GM19328 (cell line): ENCODE measurements at regions not wholly inside any gene's neighbourhood (a gene's known extent, or its start where the extent isn't known, plus 50 kb on each side); places are given as distances from the start of the nearest gene placed in this dataset.
A peak's percentile ranks its signal among the peaks of the same experiment; 100 is the strongest.

ENCODE experiments used
- ATAC-seq: cut with Tn5 transposase; IDR thresholded peaks from one replicate; pipeline ENCODE4 v1.9.1; 2021; ENCODE audit warnings: mild to moderate bottlenecking, moderate library complexity; ENCODE audit not compliant: unreplicated experiment

DNA sequence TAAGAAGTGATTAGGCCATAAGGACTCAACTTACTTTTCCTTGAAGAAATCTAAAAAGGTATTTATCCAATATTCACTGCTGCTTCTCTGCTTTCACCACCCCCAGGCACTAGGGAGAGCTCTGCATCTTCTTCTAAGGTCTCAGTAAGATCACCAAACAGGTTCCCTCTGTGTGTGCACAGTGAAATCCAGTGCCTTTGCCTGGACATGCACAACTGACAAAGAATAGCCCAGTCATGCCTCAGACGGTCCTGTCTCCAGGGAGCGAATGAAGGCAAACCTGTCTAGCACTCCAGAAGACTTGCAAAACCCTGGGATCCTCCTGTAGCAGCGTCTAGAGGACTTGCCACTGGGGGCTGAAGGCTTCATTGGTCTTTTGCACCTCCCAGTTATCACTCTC lies 344.5 kb upstream of the LRATD1 start:
- no peak for ATAC-seq

DNA sequence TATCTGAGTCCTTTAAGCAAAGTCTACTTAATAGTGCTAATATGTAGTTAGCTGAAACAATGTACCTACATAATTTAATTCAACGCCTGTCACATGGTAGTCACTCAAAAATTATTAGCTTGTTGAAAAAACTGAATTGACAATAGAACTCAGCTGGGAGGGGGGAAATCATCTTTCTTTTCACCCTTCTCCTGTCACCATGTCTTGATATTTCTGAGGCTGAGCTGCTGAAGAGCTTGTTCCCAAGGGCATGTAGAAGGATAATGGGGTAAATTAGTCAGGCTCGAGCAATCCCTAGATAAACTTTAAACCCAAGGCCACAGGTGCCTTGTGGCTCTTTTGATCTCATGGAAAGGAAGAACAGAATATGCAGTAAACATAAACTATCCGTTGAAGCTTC lies 339.6 kb upstream of the LRATD1 start:
- ATAC-seq: no peak

DNA sequence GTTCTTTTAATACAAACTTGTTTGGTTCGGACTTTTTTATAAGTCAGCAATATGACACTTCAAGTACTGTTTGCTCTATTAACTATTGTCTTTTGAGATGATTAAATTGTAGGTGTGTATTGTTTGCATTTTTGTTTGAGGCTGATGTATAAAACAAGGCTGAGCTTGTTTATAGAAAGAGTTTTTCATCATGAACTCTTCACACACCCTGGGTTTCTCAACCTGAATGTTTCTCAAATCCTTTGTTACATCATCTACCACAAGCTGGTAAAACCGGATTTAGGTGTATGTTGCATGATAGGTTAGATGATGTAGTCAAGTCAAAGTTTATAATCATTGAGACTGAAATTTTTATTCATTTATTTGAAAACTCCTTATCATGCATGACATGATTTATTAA lies 335.2 kb upstream of the LRATD1 start:
- no peak for ATAC-seq

DNA sequence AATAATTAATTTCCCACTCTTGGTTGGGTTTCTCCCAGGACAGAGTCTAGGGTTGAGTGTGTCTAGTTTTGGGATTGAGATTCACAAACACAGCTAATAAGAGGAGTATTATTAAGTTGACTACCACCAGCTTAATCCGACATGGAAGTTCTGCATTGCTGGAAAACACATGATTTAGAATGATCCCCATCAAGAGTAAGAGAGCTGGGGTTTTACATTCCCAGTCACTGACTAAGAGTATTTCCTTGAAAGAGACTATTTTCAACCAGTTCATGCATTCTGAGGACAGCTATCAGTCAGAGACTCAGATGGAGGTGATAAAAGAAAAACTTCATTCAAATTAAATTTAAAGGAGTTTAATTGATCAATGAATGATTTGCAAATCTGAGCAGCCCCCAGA lies 334.6 kb upstream of the LRATD1 start:
- ATAC-seq: no peak

DNA sequence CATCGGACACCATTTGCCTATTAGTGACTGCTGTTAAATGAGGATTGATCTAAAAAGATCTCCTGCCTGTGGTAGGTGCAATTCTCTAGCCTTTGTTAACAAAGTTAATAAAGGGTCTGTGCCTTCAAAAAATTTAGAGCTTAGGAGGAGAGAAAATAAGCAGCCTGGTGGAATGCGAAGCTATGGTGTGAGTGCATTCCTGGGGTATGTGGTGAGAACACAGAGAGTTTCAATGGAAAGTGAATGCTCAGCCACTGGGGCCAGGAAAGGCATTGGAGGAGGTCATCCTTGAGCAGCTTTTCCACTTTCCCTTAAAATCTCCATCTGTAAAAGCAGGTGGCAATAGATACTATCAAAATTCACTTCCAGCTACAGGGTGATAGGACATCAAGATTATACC lies 331.2 kb upstream of the LRATD1 start:
- ATAC-seq: no peak

DNA sequence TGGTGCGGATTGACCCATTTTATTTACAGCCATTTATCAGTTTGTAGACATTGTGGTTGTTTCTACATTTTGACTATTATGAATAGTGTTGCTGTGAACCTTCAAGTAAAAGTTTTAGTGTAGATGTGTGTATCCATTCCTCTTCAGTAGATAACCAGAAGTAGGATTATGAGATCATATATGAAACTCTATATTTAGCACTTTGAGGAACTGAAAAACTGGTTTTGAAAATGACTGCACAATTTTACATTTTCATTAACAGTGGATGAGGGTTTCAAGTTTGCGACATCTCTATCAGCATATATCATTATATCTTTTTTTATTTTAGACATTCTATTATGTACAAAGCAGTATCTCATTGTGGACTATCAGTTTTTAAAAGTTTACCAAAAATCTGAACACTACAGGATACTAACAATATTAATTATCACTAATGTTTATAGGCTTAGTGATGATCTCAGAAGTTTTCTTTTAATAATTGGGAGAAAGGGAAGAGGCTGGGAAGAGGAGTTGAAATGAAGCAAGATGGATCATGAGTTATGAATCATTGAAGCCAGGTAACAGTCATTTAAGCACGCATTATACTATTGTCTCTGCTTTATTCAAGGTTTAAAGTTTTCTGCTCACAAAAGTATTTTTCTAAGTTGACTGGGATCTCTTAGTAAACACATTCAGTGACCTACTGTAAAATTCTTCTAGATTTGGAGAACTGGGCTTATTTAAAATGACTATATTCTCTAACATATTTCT lies 329.0 kb upstream of the LRATD1 start:
- peak; percentile 82 for ATAC-seq

DNA sequence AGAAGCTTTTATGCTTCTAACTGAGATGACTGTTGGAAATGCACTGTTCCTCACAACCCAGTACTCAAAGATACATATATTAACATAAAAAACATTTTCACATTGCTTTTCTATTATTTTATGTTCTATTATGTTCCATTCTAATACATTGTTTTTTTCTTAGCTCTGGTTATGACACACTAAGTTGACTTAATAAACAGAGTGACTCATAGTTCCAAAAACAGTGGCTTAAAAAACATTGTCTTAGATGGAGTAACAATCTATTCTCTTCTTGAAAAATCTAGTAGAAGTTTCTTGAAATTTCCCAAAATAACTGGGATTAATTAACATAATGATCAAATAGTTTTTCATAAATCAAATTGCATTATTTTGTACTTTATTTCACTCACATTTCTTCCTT lies 328.2 kb upstream of the LRATD1 start:
- ATAC-seq: no peak

DNA sequence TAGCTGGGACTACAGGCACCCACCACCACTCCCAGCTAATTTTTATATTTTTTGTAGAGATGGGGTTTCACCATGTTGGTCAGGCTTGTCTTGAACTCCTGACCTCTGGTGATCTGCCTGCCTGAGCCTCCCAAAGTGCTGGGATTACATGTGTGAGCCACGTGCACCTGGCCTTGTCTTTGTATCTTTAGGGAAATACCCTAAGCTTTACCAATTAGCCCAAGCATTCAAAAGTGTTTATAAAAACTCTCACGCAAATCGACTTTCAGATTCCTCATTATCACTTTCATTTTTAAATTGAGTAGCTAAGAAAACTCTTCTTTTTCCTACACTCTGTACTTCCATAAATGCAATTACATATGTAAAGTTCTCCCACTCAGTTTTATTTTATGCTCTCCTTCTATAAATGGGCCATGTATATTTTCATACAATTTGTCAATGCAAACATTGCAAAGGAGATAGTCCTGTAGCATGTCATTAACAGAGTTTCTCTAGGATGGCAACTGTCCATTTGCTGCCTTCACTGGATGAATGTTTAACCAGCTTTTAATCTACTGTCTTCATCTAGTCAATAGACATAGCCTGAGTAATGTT lies 326.2 kb upstream of the LRATD1 start:
- peak; percentile 55 for ATAC-seq

DNA sequence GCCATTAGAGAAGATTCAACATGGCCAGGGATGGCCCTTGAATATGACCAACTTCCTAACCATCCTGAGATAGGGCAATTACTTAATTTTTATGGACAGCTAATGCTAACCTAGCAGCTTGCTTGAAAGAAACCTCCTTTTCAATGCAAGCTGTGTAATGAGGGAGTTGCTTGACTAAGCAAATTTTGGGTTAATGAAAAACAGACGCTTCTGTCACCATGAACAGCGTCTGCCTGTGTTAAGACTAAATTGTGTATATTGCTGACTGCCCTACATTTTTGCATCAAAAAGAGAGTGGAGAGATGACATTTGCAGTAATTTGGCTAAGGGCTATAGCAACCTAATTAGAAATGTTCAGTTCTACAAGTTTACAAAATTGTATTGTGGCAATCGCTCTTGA lies 319.2 kb upstream of the LRATD1 start:
- no peak for ATAC-seq

DNA sequence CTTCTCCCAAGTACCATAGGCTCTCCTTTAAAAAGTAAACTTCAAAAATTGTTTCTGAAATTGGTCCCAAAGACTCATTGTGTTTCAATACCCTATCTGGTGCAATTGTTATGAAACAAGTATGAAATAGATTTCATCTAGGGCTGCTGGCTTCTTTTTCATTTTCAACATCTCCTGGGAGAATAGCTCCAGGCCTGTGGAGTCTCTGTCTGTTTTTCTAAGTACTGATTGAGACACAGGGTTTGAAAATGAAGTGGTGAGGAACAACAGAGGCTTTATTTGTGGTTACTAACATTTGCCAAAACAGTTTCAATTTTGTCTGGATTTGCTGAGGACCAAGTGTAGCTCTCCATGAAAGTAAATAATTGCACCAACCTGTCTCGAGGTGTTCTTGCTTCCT lies 315.9 kb upstream of the LRATD1 start:
- no peak for ATAC-seq

DNA sequence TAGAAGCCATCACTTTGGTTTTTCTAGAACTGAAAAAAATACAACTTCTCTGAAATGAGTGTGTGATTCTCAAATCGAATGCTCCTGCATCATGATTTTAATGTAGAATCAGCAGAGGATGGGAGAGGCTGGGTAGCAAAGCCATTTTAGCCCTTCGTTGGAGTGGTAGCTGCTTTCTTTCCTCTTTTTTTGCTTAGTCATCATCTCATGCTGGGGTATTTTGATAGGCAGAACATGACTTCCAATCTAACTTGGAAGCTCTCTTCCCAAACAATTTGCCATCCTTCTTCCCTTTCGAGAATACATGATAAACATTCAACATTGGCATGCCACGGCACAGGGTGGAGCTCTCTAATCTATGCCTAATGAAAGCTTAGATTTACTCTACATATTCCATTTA lies 311.2 kb upstream of the LRATD1 start:
- no peak for ATAC-seq

DNA sequence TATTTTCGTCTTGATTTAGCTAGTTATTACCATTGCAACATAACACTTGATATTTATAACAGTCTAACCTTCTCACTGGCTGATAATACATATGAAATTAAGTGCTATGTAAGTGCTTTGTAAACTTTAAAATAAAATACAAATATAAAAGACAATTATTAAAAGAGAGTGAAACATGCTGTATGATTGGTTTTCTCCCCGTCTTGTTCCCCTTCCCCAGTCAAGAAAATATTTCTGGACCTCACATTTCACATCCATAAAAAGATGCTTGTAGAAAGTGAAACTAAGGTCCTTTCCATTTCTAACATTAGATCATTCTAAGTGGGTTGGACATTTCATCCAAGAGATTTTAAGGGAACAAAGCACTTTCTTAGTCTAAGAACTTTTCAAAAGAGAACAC lies 310.2 kb upstream of the LRATD1 start:
- no peak for ATAC-seq

DNA sequence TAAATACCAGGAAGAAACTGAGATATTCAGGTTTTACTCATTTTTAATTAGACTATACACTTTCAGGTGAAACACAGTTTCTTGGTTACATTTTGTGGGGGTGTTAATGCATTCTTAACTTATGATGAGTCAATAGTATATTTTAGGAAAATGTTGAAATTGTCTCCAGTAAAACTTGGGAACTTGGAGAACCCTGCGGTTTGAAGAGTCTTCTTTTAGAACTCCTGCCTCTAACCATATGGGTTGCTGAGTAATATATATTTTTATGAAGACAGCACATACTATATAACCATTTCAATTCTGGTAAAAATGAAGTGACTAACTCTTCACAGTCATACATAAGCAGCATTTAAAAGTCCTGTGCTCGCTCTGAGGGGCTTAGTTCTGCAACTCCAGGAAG lies 308.2 kb upstream of the LRATD1 start:
- ATAC-seq: no peak

DNA sequence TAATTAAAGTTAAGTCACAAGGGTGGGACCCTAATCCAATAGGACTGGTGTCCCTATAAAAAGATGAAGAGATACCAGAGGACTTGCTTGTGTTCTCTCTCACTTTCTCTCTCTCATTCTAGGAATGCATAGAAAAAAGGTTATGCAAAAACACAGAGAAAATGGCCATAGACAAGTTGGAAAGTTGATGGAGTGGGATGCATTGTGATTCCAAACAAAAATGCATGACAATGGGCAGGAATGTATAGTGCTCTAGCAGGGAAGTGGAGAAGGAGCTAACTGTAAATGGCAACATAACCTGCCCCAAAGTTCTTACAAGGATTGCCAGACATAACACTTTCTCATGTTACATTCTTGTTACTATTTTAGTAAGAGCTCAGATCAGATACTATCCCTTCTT lies 301.6 kb upstream of the LRATD1 start:
- no peak for ATAC-seq

DNA sequence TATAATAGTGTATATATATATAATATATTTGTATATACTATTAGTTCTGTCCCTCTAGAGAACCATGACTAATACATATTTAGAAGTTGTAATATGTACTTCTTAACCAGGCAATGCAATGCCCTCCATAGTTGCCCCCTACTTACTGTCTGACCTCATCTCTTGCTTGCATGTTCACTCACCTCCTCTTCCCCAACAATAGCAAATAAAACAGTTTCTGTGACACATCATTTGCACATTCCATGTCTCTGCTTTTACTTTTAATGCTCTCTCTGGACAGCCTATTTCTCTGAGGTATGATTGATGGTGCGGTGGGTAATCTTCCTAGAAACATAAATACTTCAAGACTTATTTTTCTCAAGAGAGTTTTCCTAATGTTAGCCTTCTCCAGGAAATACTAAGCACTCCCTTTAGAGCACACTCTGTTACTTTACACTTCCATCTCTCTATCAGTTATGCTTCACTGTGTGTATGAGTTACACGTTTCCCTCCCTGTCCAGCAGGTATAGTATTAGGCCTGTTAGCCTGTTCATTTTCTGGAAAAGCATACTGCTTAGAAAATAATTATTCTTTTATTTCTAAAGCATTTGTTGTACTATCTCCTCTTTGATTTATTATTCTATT lies 295.6 kb upstream of the LRATD1 start:
- ATAC-seq: no peak

DNA sequence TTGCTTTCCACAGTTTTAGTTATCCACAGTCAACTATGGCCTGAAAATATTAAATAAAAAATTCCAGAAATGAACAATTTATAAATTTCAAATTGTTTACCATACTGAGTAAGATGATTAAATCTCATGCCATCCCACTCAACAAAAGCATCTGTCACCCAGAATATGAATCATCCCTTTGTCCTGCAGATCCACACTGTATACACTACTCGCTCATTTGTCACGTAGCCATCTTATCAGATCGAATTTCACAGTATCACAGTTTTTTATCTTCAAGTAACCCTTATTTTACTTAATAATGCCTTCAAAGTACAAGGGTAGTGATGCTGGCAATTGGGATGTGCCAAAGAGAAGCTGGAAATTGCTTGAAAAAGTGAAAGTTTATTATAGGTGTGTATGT lies 291.8 kb upstream of the LRATD1 start:
- no peak for ATAC-seq

DNA sequence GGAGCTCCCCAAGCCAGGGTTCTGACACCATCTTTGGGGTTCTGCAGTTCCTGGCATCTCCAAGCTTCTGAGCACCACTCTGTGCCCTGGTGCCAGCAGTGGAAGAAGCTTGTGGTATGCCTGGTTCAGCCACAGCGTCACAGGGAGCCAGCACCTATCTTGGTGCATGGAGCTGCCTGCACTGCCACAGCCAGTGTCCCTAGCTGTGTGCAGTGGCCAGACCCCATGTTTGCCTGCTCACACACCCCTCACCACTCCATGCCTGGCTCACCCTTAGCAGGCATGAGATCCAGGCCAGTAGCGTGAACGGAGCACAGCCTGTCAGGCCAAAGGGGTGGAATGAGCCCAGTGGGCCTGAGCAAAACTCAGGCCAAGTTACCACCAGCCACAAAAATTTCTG lies 290.2 kb upstream of the LRATD1 start:
- ATAC-seq: no peak

DNA sequence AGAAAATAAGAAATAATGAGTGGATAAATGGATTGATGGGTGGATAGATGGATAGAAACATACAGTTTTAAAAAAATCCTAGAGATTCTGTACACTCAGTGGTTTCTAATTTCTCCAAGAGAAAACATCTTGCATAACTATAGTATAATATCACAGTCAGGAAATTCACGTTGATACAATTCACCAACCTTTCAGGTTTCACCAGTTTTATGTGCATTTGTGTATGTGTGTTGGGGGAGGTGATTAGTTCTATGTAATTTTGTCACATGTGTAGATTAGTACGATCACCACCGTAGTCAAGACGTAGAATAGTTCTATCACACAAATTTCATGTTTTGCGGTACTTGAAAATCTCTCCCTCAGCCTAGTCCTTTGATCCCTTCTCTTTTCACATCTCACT lies 288.2 kb upstream of the LRATD1 start:
- ATAC-seq: no peak

DNA sequence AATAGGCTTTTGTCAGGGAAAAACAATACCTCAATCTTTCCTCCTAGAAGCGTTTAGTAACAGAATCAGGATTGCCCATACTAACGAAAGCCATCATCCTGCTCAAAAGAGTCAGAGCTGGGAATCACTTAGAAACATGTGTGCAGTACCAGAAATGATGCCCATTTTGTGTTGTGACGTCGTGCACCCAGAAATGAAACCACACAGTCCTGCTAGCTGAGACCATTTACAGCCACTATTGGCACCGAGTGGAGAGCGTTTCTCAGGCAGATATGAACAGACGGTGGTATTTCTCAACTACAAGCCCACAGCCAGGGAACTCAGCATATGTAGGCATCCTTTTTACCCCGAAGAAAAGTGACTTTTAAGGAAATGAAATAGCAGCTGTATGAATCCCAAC lies 284.3 kb upstream of the LRATD1 start:
- ATAC-seq: no peak

DNA sequence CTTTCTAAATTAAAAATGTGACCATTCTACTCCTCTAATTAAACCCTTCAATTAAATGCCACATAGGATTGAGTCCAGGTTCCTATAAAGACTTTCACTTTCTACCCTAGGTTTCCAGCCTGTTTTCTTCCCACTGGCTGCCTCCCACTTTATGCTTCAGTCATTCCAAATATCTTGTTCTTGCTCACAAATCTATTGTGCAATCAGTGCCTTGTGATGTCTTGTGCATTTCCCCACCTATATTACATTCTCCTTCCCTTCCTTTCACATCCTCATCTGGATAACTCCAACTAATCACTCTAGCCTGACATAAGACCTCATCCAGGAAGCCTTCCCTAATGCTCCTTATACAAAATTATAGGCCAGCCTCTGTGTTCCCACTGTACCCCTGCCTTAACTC lies 281.7 kb upstream of the LRATD1 start:
- ATAC-seq: no peak

DNA sequence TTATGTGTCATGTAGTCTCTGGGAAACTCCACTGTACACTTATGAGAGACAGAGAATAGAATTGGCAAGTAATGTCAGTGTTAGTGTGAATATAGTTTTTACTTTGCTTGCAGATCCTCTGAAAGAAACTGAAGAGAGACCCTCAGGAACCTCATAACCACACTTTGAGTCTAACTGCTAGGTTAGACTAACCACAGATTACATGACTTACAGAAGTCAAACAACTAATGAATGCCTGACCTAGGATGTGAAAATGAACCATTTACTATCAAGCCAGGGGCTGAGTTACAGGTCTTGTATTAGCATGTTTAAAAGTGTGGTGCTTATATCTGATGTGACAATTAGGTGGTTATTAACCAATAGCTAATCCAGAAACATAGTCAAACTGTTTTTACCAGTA lies 280.4 kb upstream of the LRATD1 start:
- ATAC-seq: no peak

DNA sequence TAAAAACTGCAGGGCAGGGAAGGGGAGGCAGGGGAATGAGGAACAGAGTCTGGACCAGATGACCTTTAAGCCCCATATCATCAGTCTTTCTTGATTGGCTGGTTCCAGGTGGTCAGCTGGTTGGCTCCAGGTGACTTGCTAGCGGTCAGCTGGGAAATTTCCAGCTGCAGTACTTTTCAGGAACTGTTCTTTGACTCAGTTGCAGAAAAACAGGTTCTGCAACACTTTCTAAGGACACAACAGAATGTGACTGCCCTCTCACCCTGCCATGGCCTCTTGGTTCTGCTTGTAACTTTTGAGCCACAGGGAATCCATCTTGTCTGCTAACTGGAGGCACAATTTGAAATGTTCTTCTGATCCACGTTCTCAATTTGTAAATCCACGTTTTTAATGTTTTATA lies 278.3 kb upstream of the LRATD1 start:
- ATAC-seq: no peak

DNA sequence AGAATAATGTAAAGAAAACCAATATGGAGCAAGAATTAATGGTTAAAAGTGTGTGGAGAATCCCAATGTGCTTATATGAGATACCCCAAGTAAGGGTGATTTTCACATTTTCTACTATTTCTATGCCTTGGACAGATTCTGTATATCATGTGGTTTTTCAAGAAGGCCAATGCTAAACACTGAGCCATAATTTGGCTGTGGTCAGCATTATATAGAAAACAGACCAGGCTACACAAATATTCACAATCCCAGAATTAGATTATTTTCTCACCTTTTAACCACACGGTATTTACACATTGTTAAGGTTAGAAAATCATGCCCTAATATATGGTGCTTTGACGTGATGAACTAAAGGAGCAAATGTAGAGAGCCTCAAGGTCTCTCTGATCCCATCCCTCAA lies 277.4 kb upstream of the LRATD1 start:
- no peak for ATAC-seq
